Ammon's horn (tissue), 1 donor: ENCODE measurements at regions not wholly inside any gene's neighbourhood (a gene's known extent, or its start where the extent isn't known, plus 50 kb on each side); places are given as distances from the start of the nearest gene placed in this dataset.

Source experiments
- DNase-seq: peaks from one replicate; pipeline ENCODE4 v3.0.0-alpha.2; 2016; ENCODE audit warnings: low spot score

DNA sequence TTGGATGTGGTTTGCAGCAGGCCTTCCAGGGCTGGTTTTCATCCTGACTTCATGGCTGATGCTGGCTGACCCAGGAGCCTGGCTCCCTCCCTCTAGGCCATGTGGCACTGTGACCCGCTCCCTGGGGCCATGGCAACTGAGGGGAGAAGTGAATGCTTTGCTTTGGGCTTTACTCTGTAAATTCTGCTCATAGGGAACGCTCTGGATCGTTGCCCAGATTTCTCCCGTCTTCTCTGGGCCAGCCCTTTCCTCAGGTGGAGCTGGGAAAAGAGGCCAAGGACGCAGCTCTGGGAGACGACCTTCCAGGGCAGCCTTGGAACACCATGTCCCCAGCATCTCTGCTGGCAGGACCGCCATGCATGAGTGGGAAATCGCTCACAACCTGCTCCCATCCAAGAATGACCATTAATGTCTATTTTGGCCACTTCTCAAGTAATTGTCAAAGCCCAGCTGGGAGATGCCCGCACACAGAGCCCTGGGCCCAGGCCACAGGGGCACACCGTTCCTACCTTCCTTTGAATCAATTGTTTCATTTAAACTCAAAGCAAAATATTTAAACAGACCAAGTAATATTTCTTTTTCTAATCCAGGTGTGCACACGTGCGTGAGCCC lies 321.8 kb downstream of the TEX29 start:
- DNase-seq, result no peak

DNA sequence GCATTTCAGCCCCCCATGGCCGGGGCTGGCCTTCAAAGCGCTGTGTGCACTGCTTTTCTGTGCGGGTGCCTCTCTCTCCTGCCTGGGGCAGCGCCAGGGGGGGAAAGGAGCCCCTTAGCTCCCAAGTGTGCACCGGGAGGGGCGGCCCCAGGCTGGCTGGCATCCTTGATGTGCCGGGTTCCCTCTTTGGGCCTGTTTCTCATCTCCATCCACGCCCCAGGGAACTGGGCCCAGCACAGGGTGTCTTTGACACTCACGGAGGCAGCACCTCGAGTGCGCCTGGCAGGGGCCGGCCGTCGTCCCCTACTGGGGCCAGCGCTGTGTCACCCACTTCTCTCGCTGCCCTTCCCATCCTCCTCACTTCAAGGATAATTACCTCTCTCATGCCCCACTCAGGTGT lies 324.3 kb downstream of the TEX29 start:
- no peak for DNase-seq

DNA sequence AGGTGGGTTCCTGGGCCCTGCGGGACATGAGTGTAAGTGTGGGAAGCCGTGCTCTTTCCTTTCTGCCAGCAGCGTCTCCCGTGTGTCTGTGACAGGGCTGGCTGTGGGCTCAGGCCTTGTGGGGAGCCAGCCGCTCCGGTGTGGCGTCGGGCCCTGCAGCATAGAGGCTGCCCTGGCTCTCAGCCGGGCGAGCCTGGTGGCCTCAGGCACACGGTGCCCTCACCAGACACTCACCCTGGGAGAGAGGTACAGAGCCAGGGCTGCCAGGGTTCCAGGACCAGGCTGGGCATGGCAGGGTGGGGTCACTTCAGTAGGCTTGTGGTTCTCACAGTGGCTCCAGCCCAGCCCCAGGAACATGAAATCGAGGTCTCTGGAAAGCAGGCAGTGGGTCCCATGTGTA lies 324.8 kb downstream of the TEX29 start:
- no peak for DNase-seq

GRCh38 chr13:111645598-111646455 lies 325.4 kb downstream of the TEX29 start:
- no peak for DNase-seq

GRCh38 chr13:111646456-111646855 lies 326.0 kb downstream of the TEX29 start:
- no peak for DNase-seq

DNA sequence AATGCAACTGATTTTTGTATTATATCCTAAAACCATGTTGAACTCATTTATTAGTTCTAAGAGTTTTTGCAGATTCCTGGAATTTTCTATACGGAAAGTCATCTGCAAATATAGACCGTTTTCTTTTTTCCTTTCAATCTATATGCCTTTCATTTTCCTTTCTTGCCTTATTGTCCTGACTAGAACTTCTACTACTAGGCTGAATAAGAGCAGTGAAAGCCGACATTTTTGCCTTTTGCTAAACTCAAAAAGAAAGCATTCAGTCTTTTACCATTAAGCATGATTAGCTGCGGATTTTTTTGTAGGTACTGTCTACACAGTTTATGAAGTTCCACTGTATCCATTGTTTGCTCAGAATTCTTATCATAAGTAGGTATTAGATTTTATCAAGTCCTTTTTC lies 328.4 kb downstream of the TEX29 start:
- DNase-seq, result no peak

- DNase-seq, result no peak
These were observed 330.2 kb downstream of the TEX29 start for GRCh38 chr13:111650626-111651025.

- DNase-seq, result no peak
These were observed 332.2 kb downstream of the TEX29 start for GRCh38 chr13:111652676-111653075.

GRCh38 chr13:111654531-111654930 lies 334.1 kb downstream of the TEX29 start:
- no peak for DNase-seq

GRCh38 chr13:111656439-111656838 lies 336.0 kb downstream of the TEX29 start:
- DNase-seq, result no peak

DNA sequence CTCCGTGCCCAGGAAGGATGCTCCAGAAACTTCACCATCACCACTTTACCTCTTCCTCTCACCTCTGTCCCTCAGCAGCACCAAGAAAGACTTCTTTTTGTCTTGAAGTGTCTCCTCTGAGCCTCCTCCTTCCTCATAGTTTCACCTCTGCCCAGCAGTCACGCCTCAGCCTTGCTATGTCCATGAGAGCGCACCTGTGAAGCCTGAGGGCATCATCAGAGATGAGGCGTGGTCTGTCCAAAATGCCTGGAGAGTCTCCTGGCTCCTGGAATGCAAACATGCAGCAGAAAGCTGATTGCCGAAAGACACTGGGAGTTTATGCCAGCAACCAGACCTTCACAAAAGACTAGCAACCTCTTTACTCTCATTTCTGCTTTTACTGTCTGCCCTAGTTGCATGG lies 336.6 kb downstream of the TEX29 start:
- DNase-seq, result no peak

DNA sequence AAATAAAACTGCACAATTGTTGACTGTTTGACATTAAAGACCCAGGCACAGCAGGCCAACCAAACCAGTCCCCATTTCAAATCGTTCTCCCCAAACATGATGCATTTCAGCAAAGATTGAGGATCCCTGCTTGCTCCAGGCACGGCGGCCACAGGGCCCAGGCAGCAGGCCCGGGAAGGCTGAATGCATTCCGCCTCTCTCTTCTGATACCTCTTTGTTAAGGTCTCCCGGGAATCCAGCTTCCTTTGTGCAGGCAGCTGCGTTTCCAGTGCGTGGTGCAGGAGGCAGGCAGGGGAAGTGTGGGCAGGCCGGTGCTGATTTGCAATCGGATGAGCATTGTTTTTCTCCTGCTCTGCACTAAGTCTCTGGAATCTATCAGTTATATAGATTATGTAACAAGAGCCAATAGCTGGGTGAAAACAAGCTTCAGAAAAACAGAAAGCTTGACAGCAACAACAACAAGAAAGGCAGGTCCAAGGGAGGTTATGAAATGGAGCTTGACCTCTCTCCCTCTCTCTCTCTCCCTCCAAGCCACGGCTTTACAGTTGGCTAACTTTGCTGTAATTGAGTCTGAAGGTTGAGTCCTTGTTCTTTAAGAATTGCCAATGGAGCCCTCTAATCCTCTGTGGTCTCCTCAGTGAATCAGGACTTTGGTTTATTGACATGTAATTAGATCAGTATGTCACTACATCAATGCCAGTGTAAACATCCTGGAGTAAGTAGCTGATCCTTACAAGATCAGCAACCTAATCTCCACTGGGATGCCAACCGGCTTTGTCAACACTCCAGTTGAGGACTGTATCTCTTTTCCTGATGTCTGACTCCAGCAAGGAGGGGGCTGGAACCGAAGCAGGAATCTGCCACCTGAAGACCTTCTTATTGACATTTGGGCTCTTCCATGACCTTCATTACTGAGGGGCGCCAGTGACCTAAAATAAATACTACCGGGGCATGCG lies 338.0 kb downstream of the TEX29 start:
- DNase-seq, result peak; percentile 83

DNA sequence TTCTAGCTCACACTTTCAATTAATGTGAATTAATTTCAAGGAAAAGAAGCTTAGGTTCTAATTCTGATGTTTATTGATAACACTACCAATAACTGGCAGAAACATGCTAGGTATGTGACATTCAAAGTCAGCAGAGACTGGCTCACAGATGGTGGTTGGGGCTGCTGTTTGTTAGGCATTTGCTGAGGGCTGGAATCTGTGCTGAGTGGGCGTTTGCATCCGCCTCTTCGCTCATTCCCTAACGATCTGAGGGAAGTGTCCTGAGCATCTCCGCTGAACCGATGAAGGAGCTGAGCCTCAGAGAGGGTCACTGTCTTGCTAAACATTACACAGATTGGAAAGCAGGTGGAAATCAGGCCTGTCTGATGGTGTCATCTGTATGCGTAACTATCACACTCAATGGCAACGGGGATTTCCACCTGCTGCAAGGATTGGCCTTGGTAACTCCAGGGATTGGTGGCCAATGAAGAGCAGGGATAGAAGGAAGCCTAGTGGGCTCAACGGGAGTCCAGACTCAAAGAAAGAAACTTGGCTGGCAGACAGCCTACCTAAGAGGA lies 338.9 kb downstream of the TEX29 start:
- DNase-seq, result no peak

DNA sequence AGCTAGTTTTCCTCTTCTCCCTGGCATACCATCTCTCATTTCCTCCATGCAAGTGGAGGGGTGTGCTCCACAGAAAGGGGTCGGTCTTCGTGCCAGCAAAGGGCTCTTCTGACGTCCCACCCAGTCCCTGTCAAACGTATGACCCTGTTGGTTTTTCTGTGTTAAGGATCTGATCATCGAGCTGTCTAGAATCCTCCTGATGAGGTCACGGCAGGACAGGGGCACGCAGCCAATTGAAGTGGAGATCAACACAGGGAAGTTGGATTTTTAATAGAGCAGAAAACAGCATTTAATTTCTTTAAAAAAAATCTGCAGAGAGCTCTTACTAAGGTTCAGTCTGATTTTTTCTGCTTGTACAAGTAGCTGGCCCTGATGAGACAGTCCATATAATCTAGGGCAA lies 339.4 kb downstream of the TEX29 start:
- DNase-seq, result no peak

DNA sequence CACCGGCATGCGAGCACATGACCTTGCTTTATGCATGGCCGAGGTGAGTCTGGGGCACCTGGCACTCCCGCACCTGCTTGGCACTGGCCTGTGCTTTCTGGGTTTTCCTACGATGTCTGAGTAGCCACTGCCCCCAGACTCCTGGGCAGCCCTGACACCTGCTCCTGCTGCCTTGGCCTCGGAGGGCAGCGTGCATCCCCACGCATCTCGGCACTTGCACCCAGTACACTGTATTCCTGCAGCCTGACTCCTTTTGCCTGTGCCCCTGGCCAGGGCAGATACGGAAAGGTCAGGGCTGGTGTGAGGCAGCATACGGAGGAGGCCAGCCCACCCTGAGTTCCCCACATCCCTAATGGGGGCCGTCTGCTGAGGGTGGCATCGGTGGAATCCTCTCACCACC lies 340.6 kb downstream of the TEX29 start:
- DNase-seq, result no peak

DNA sequence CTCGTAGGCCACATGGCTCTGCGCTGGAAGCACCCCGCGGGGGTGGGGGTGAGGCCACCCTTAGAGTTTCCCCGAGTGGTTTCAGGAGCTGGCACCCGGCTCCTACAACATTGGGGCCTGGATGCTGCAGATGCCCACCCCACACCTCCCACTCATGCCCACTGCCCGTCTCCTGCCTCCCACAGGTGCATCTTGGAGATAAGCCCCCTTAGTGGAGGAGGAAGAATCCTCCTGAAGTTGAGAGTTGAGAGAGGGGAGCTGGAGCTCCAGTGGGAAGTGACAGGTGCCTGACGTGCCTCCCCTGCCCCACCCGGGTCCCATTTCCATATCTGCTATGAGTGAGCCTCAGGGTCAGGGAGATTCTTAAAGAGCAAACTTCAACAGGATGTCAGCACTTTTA lies 341.3 kb downstream of the TEX29 start:
- no peak for DNase-seq

DNA sequence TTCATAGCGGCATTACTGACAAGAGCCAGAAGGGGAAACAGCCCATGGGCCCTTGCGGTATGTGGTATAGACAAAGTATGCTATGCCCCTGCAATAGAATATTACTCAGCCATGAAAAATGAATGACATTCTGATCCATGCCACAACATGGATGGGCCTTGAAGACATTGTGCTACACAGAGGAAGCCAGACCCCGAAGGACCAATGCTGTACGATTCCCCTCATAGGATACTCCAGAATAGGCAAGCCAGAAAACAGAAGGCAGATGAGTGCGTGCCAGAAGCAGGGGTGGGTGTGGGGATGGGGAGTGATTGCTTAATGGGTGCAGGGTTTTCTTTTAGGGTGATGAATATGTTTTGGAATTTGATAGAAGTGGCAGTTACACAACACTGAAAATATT lies 342.0 kb downstream of the TEX29 start:
- no peak for DNase-seq

DNA sequence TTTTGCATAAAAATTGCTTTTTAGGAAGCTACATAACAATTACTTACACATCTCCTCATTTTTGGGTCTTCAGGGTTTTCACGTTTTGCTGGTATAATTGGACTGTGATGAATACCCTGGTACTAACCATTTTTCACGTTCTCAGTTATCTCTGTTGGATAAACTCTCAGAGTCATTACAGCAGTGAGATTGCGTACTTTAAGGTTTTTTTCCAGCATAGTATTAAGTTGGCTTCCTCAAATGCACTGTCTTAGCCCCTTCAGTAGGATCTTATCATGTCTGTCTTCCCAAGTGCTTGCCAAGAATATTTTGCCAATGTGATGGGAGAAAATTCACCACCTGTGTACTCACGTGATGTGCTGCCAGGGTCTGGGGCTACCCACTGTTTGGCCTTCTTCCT lies 342.5 kb downstream of the TEX29 start:
- no peak for DNase-seq

- DNase-seq, result no peak
These were observed 343.1 kb downstream of the TEX29 start for GRCh38 chr13:111663505-111663904.

DNA sequence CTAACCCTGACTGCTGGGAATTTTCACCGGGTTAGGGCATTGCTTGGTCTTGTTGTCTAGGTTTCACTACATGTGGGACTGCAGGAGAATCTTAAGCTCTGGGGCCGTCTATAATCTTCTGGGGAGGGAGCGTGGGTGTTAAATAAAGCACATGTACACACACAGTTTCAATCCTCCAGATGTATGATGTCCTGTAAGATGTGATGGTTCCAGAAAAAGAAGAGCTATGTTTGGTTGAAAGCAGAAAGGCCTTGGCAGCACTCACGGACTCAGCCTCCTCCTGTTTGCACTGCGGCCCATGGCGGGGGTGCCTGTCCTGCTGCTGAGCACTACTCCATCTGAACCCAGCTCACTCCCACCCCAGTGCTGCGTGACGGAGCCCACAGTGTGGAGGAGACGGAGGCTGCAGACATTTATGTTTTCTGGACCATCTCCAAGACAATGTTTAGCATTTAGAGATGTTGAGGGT lies 343.5 kb downstream of the TEX29 start:
- no peak for DNase-seq

DNA sequence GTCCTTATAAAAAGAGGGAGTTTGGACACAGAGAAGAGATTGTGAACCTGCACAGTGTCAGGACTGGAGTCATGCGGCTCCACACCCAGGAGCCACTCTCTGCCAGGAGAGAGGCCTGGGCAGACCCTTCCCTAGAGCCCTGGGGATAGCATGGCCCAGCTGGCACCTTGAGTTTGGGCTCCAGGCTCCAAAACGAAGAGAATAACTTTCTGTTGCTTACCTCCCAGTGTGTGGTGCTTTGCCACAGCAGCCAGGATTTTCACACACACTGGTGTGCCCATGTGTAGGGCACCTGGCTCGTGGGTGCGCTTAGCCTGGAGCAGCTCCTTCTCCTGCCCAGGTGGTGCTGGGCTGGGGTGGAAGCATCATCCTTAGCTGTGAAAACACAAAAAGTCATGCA lies 344.3 kb downstream of the TEX29 start:
- no peak for DNase-seq

- no peak for DNase-seq
These were observed 345.3 kb downstream of the TEX29 start for GRCh38 chr13:111665691-111666095.
